HG03469 (cell line): ENCODE measurements at regions not wholly inside any gene's neighbourhood (a gene's known extent, or its start where the extent isn't known, plus 50 kb on each side); places are given as distances from the start of the nearest gene placed in this dataset.
"Not testable (repeated sequence)": the region's sequence is repeated elsewhere in the genome, so short reads cannot be mapped to it uniquely, and the experiment has no call there.

Experiments
- ATAC-seq: cut with Tn5 transposase; IDR thresholded peaks from one replicate; pipeline ENCODE4 v1.9.1; 2021; ENCODE audit warnings: mild to moderate bottlenecking, moderate library complexity, moderate number of reproducible peaks; ENCODE audit not compliant: unreplicated experiment

DNA sequence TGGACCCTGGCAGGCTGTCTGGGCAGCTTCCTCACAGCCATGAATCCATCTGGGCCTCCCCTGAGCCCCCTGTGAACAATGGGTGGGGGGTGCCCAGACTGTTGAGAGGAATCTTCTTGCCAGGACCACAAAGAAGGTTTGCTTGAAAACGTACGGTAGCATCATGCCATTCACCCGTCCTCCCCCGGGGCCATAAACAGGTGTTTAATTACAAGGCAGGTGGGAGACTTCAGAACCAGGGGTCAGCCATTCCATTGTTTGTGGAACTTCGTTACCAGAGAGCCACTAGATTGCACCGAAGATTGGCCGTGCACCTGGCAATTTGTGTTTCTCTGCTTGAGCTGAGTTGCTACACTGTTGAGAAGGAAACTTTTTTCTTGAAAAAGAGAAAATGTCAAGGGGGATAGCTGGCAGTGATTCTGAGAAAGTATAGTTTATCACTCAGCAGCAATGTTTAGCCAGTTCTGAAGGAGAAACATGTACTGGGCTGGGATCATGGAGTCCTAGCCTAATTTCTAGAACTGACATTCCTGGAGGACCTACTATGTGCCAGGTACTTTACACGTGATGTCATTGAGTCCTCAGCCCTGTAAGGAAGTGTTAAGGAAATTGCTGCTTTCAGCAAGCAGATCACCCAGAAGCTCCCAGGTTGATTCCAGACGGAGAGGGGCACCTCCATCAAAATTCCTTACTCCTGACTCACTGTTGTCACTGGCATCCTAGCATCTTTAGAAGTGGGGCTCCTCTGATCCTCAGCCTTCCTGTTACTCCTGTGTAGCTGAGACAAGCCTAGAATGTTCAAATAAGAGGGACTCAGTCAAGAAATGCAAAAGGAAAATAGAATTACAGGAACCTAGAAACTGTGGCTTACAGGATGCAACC is 103.8 kb upstream of the UBE2E1 start:
- ATAC-seq, result no peak

DNA sequence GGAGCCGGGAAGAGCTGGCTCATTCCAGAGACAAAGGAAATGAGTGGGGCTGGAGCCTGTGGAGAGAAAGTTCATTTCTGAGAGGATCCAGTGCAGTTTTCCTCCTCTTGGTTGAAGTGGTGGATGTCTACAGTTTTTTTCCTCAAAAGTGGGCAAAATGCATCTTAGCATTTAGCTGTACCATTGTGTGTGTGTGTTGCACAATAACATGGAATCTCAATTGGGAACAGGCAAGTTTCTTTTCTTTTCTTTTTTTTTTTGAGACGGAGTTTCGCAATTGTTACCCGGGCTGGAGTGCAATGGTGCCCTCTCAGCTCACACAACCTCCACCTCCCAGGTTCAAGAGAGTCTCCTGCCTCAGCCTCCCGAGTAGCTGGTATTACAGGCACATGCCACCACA is 101.5 kb upstream of the UBE2E1 start:
- no peak for ATAC-seq

DNA sequence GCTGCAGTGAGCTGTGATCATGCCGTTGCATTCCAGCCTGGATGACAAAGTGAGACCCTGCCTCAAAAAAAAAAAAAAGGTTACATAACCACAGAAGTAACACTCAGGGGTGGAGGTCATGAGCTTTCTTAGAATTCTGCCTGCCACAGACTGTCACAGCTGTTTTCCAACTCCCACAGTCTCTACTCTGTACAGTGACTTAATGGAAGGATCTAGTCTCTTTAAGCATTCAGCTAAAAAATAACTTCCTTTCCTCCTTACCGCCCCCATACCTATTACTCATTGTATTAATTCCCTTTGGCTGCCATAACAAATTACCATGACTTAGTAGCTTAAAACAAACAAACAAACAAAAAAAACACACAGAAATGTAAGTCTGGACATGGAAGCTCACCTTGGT is 99.6 kb upstream of the UBE2E1 start:
- no peak for ATAC-seq

DNA sequence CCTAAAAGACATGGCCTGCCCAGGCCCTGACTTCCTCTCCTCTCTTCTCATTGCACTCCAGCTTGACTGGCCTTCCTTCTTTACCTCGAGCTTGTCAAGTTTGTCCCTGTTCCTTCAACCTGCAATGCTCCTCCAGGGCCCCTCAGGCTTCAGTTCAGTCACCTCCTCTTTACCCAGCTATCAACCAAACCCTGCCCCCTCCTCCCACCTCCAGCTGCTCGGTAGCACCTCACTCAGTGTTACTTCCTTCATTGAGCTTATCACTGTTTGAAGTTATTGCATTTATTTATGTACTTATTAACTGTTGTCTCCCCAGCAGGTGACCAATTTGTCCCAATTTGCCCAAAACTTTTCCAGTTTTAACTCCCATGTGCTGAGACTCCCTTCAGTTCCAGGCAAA is 95.8 kb upstream of the UBE2E1 start:
- no peak for ATAC-seq

DNA sequence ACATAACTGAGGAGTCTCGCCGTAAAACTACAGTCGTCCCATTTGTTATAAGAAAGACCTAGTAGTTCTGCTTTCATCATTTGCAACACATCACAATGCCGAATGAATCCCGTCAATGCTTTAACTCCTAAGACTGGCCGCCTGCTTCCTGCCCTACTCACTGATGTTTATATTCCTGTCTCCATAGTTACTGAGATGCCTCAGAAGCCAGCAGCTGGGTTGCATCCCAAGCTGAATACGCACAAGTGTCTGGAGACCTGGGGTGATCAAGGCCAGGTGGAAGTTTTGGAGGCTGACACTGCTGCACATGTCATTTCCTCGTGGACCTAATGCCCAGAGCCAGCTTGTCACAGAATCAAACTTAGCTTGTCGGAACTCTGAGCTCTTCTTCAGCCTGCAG is 95.2 kb upstream of the UBE2E1 start:
- no peak for ATAC-seq

DNA sequence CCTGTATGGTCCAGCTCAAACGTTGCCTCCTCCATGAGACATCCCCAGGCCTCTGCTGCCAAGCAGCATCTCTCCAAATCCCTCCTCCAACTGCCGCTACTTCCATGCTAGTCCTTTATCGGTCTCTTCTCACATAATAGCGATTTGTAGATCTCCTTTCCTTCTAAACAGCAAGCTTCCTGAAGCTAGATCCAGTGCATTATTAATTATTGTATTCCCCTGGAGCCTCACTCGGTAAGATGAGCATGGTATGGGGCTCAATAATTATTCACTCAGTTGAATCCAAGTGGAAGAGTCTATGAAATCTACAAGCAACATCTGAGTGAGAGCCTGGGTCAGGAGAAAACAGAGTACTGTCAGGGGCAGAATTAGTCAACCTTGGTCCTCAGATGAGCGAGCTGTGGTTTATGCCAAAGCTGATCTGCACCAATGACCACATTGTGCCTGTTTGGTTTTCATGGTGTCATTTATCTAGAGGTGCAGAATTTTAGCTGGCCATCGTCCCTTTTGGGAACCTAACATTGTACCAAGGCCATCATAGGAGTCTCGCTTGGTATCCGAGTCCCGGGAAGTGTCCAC is 93.8 kb upstream of the UBE2E1 start:
- ATAC-seq, result peak; percentile 91

DNA sequence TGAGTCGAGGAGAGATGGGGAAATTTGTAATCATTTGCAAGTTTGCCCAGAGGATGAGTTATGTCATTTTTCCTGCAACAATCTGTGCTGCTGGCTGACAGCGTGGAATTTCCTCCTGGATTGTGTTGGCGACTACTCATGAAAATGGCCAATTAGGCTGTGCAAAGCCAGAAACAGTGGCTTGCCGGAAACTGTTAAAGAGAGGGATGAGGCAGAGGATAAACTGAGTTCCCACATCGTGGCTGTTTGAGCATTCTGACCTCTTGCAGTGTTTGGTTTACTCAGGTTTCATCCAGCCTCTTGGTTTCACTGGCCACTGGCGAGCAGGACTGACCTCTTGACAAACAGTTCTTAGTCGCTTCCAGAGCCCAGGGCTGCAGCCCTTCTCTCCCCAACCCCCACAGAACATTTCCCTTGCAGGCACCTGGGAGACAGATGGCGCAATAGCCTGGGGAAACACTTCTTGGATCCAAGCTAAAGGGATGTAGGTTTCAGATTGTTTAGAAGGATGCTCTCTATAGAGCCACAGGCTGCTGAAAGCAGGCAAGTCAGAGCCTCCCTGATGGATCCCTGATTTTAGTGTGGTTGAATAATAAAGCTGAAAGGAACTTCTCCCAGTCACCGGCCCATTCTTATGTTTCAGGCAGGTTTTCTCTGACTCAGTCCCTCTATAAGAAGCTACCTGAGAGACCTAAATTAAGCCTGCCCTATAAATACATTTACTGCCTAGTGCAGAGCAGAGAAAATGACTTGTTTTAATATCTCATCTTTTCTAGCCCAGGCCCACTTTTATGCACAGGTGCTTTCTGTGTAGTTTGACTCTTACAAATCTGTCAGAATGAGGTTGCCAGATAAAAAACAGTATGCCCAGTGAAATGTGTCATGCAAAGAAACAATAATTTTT is 92.8 kb upstream of the UBE2E1 start:
- no peak for ATAC-seq

DNA sequence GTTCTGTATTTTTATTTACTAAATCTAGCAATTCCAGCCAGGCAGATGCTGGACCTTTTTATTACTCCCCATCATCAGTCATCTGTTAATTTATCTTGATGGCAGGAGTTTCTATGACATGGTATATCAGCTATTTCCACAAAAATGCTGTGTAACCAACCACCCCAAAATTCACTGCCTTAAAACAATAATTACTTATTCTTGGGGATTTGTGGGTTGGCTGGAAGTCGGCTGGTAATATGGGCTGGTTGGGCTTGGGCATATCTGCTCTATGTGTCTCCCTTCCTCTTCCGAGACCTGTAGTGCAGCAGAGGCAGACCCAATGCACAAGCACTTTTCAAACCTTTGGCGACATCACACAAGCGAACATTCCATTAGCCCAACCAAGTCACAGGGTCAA is 92.1 kb upstream of the UBE2E1 start:
- no peak for ATAC-seq

DNA sequence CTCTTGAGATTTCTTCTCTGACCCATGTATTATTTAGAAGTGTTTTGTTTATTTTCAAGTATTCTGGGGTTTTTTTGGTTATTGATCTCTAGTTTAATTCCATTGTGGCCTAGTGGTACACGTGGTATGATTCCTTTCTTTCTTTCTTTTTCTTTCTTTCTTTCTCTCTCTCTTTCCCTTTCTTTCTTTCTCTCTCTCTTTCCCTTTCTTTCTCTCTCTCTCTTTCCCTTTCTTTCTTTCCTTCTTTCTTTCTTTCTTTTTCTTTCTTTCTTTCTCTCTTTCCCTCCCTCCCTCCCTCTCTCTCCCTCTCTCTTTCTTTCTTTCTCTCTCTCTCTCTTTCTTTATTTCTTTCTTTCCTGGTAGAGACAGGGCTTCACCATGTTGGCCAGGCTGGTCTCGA is 85.7 kb upstream of the UBE2E1 start:
- ATAC-seq, result no peak

DNA sequence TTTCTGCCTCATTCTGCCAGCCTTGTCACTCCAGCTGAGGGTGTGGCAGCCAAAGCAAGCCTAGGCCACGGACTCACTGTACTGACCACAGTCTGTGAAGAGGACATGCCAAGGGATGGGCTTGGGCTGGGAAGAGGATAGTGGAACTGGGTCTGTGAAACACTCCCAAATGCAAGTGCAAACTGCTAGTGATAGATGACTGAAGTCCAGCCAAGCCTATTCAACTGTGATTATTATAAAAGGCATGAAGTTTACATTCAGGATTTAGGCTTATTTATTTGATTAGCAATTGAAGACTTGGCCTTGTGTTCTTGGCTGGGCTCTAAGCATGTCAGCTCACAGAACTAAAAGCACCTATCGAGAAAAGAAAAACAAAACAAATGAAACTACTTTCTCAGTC is 84.9 kb upstream of the UBE2E1 start:
- no peak for ATAC-seq

DNA sequence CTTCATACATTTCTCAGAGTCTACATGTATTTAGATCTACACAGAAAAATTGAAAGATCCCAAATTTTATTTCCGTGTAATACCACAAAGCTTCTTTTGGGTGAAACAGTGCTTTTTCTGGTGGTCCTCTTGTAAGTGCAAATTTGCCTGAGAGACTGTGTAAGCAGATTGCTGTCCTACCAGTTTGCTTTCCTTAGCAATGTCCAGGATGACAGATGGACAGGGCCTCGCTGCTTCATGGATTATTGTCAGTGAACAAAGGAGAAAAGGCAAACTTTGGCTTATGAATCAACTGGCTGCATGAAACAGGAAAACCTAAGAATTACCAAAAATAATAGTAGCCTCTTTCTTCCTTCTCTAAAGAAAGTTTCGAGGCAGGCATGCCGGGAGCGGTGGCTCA is 82.6 kb upstream of the UBE2E1 start:
- ATAC-seq, result no peak

DNA sequence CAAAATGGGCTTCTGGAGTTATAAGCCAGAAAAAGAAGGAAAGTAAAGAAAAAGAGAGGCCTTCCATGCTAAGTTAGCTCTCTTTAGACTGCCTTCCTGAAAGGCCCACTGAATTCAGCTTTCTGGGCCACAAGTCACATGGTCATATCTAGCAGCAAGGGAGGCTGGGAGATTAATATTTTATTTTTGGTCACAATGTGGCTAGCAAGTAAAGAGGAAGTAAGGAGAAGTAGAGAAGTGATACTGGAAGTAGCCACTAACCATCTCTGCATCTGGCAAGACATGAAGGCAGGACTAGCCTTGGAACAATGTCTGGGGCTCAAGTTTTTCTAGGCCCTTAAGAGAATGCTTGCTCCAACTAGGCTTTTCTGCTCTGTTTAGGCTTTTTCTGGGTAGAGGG is 81.8 kb upstream of the UBE2E1 start:
- ATAC-seq, result peak; percentile 60

DNA sequence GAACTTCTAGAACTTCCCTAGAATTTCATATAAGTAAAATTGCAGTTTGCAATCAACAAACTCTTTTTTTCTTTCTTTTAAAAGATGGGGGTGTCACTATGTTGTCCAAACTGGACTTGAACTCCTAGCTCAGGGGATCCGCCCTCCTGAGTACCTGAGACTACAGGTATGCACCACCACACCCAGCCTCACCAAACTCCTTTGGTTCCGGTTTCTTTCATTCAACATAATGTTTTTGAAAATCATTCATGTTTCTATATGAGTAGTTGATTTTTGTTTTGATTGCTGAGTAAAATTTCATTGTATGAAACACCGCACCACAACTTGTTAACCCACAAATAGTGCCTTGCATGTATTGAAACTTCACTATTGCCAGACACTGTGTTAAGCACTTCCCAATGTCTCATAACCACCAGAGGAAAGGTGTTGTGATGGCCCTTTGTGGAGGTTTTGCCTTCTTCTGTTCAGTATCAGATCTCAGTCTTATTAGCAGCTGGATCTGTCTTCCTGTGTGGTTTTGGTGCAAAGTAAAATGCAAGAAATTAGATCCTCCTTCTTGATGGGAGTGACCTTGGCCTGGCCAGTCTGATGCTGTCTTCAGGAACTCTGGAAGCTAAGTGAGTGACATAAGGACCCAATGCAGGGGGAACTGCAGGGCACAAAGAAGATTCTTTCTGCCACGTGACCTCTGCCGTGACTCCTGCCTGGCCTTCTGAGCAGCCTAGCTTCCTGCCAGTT is 78.8 kb upstream of the UBE2E1 start:
- ATAC-seq, result peak; percentile 66

DNA sequence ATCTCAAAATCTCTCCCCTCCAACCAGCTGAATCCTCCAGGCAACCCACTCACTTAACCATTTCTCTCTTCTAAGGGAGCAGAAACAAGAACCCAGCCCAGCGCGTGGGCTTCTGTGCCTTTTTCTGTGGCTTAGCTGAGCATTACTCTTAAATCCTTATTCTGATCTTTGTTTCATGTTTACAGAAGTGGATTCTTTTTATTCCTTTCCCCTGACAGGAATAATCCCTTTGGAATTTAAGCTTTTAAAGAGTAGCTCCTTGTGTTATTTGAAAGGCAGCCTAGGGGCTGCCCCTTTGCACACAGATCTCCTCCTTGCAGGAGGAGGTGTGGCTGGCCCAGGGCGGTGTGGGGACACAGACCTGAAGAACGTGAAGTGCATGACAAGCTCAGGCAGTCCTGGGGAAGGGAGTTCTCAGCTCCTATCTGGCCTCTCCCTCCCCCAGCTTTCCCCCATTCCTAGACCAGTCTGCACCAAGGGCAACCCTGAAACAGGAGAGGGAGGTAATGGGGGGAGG is 77.1 kb upstream of the UBE2E1 start:
- no peak for ATAC-seq

DNA sequence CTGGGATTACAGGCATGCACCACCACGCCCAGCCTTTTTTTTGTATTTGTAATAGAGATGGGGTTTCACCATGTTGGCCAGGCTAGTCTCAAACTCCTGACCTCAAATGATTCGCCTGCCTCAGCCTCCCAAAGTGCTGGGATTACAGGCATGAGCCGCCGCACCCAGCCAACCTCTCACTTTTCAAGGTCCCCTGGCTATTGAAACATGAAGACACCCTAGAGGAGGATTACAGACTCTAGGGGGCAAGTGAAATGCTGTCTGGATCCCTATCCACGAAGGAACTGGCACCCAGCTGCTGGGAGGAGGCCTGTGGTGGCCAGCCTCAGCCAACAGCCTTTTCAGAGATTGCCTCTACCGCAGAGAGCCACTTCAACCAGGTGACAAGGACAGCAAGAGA is 76.4 kb upstream of the UBE2E1 start:
- not testable (repeated sequence) for ATAC-seq

DNA sequence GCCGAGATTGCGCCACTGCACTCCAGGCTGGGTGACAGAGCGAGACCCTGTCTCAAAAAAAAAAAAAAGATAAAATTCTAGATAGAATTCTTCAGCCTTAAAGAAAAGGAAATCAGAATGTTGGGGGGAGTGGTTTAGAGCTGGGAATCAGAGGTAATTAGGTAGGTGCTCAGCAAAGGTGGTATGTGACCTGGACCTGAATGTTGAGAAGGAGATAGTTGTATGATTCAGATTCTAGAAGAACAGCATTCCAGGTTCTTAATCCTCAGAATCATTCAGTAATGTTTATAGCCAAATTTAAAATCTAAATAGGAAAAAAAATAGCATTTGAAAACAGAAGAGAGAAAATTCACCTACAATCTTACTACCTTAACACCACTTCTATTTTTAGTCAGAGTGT is 71.3 kb upstream of the UBE2E1 start:
- no peak for ATAC-seq

DNA sequence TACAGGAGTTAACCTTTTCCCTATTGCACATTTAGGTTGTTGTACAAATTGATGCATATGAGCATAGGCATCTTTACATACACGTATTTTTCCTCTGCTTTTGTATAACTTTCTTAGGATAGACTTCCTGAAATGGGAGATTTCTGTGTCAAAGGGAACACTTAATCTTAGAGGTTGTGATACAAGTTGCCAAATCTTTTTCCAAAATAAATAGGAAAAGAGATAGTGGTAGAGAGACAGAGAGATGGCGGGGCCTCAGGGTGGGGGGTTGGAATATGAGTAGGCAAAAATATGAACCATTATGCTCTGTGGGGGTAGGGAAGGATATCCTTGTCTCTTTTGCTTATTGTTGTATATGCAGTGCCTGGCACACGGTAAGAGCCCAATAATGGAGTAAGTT is 70.7 kb upstream of the UBE2E1 start:
- no peak for ATAC-seq

DNA sequence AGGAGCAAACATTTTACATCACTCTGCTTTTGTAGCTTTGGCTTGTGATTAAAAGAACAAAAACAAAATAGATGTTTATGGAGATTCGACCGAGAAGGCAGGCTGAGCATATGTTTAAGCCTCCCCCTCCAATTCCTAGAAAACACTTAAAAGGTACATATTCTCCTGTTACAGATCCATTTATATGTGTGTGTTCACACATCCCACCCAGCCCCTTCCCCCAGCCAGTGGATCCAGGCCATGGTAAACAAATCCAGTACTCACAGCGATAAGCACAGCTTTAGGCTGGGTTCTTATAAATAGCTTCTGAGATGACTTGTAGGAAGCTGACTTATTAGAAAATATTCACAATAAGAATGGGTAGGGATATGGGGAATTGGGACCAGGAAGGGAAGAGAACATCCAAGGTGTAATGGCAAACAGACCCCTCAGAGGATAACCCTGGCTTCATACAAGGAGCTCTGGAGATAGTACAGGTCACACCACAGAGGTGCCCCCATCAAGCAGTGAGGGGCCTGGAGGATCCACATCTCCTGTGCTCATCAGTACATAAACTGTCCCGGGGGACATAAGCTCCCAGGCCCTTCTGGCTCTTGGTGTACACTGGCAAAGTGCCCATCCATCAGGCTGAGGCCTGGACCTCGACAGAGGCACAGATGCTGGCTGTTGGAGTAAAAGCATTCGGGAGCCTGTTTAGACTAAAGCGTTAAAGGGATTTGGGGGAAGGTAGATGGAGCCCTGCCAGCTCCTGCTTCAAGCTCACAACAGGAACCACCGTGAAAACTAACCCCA is 70.0 kb upstream of the UBE2E1 start:
- no peak for ATAC-seq

DNA sequence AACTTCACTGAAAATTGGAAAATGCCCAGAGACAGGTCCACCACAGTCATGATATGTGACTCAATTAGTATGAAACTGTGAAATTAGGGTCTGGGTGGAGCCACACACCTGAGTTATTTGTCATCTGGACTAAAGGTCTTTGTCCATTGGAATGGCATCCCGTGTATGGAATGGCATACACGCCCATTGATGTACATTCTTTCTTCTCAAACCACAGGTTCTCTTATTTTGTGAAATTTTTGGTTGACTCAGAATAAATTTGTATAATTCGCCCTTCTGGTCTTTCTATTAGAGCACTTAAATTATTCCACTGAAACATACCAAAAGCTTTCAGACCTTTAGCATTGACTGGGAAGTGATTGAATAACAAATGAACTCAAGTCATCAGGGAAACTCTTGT is 66.8 kb upstream of the UBE2E1 start:
- no peak for ATAC-seq

DNA sequence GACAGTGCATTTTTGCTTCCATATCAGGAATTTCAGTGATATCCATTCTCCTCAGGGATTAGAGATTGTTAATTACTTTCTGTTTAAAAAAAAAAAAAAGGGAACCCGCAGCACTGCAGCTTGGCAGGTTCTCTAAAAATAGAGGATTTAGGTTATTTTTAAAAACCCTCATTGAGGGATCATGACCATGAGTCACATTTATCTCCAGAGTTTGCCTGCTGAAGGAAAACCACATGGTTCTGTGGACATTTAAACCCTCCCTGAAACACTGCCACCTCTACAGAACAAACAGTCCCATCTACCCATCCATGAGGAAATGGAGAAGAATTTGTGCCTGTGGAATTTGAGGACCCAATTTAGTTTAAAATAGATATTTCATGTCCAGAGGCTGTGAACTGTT is 66.2 kb upstream of the UBE2E1 start:
- no peak for ATAC-seq
